Natural killer cell (primary cell): ENCODE measurements at regions not wholly inside any gene's neighbourhood (a gene's known extent, or its start where the extent isn't known, plus 50 kb on each side); places are given as distances from the start of the nearest gene placed in this dataset.

Experiments
- ATAC-seq, 3 donors: fragments of 150-1000 bp in 2 of 3; fragments of 200-7000 bp in 1 of 3; cut with Tn5 transposase; 1 replicate in 1 of 3; 2 replicates in 2 of 3; pipeline ENCODE4 v1.10.0; 2021; ENCODE audit warnings: mild to moderate bottlenecking in 2 of 3, moderate library complexity in 2 of 3
- DNase-seq, 2 donors: peaks; one replicate each; pipeline versions ENCODE4 v3.0.0 to v3.0.0-alpha.2; 2013 to 2021; ENCODE audit warnings: mixed read lengths in 1 of 2
- H3K27ac ChIP-seq: one replicate; pipeline ENCODE4 v1.5.1; 2013; ENCODE audit warnings: mild to moderate bottlenecking, low read length
- H3K27me3 ChIP-seq: one replicate; pipeline ENCODE4 v1.6.1; 2013; ENCODE audit warnings: low read length; ENCODE audit not compliant: control insufficient read depth, insufficient read depth
- H3K36me3 ChIP-seq: one replicate; pipeline ENCODE4 v1.6.1; 2013; ENCODE audit warnings: low read length; ENCODE audit not compliant: control insufficient read depth, insufficient read depth
- H3K4me1 ChIP-seq: one replicate; pipeline ENCODE4 v1.6.1; 2013; ENCODE audit warnings: low read length; ENCODE audit not compliant: control insufficient read depth, insufficient read depth
- H3K4me3 ChIP-seq: one replicate; pipeline ENCODE4 v1.5.1; 2013; ENCODE audit warnings: low read length
- H3K9me3 ChIP-seq: one replicate; pipeline ENCODE4 v1.6.1; 2013; ENCODE audit warnings: low read length; ENCODE audit not compliant: control insufficient read depth, insufficient read depth
- H3K27ac Mint-ChIP-seq, 2 donors: one replicate each; pipeline ENCODE4 v1.8.0; 2022; ENCODE audit warnings: mild to moderate bottlenecking in 2 of 2, mixed read lengths in 2 of 2, moderate library complexity in 1 of 2
- H3K27me3 Mint-ChIP-seq, 2 donors: one replicate each; pipeline ENCODE4 v1.8.0; 2022; ENCODE audit warnings: low read depth in 2 of 2, mixed read lengths in 2 of 2
- H3K36me3 Mint-ChIP-seq: one replicate; pipeline ENCODE4 v1.8.0; 2022; ENCODE audit warnings: mixed read lengths
- H3K4me1 Mint-ChIP-seq, 2 donors: one replicate each; pipeline ENCODE4 v1.8.0; 2022; ENCODE audit warnings: mixed read lengths in 2 of 2
- H3K4me3 Mint-ChIP-seq: one replicate; pipeline ENCODE4 v1.8.0; 2022; ENCODE audit warnings: mild to moderate bottlenecking, moderate library complexity, mixed read lengths
- H3K9me3 Mint-ChIP-seq, 2 donors: one replicate each; pipeline ENCODE4 v1.8.0; 2022; ENCODE audit warnings: mixed read lengths in 2 of 2
- CTCF ChIP-seq: fragments of 200-600 bp; IDR thresholded peaks from one replicate; pipeline ENCODE4 v1.8.0; 2022; ENCODE audit warnings: antibody characterized with exemption
- WGBS: methylation state at CpG from one replicate; pipeline ENCODE4 v1.1.7; 2013; ENCODE audit warnings: missing lambda C conversion rate; ENCODE audit not compliant: insufficient coverage; 5-methylcytosine and 5-hydroxymethylcytosine counted together
- intact Hi-C: fragments of 100-400 bp; cut with micrococcal nuclease; formaldehyde crosslinking; loops from one replicate; pipeline ENCODE4 v1.14.2; 2022

GRCh38 chr5:175163586-175164275 lies 280.3 kb downstream of the DRD1 start:
- no peaks in the 10 kb centered on the region for H3K4me1 ChIP-seq
- intact Hi-C loops, result no loop called here
- peaks cover 0 to 2% of the 10 kb centered on the region in 2 donors for H3K9me3 Mint-ChIP-seq
- no peak for TF ChIP-seq CTCF
- no peaks in the 10 kb centered on the region for H3K36me3 Mint-ChIP-seq
- no peak overlapping the region for H3K27ac ChIP-seq
- 91% methylated on average over 10 of the region's 10 CpGs for WGBS
- no peaks in the 10 kb centered on the region for H3K4me1 Mint-ChIP-seq
- ATAC-seq (no peak), DNase-seq (no peak)
- H3K27me3 ChIP-seq, result no peaks in the 10 kb centered on the region
- no peaks in the 10 kb centered on the region for H3K36me3 ChIP-seq
- H3K27ac Mint-ChIP-seq, result no peak overlapping the region
- no peak overlapping the region for H3K4me3 Mint-ChIP-seq
- H3K9me3 ChIP-seq, result no peaks in the 10 kb centered on the region
- H3K4me3 ChIP-seq, result no peak overlapping the region
- no peaks in the 10 kb centered on the region for H3K27me3 Mint-ChIP-seq

- Mint-ChIP-seq H3K4me1 (no peaks in the 10 kb centered on the region), H3K4me3 (no peak overlapping the region), H3K9me3 (no peaks in the 10 kb centered on the region), H3K36me3 (no peaks in the 10 kb centered on the region), H3K27ac (no peak overlapping the region), H3K27me3 (no peaks in the 10 kb centered on the region)
- DNase-seq (no peak), ATAC-seq (no peak)
- Histone ChIP-seq H3K9me3 (no peaks in the 10 kb centered on the region), H3K4me3 (no peak overlapping the region), H3K27ac (no peak overlapping the region), H3K4me1 (no peaks in the 10 kb centered on the region), H3K36me3 (no peaks in the 10 kb centered on the region), H3K27me3 (no peaks in the 10 kb centered on the region)
- intact Hi-C loops, result no loop called here
- 76% methylated on average over 5 of the region's 6 CpGs for WGBS
- no peak for TF ChIP-seq CTCF
Measured at GRCh38 chr5:175162036-175162435, 281.9 kb downstream of the DRD1 start.

- DNase-seq, result no peak
- H3K4me1 Mint-ChIP-seq, result no peaks in the 10 kb centered on the region
- Histone ChIP-seq H3K36me3 (no peaks in the 10 kb centered on the region), H3K4me1 (no peaks in the 10 kb centered on the region), H3K27me3 (no peaks in the 10 kb centered on the region), H3K9me3 (no peaks in the 10 kb centered on the region), H3K27ac (no peak overlapping the region), H3K4me3 (no peak overlapping the region)
- intact Hi-C loops, result no loop called here
- WGBS, result 100% methylated on average over 2 of the region's 3 CpGs
- H3K27me3 Mint-ChIP-seq, result no peaks in the 10 kb centered on the region
- no peak overlapping the region for H3K27ac Mint-ChIP-seq
- no peak for ATAC-seq
- H3K4me3 Mint-ChIP-seq, result no peak overlapping the region
- H3K36me3 Mint-ChIP-seq, result no peaks in the 10 kb centered on the region
- TF ChIP-seq CTCF, result no peak
- peaks cover 0 to 2% of the 10 kb centered on the region in 2 donors for H3K9me3 Mint-ChIP-seq
Measured at GRCh38 chr5:175159956-175160355, 284.0 kb downstream of the DRD1 start.

- H3K27me3 ChIP-seq, result no peaks in the 10 kb centered on the region
- H3K4me1 Mint-ChIP-seq, result no peaks in the 10 kb centered on the region
- no peaks in the 10 kb centered on the region for H3K4me1 ChIP-seq
- no peak overlapping the region for H3K27ac ChIP-seq
- no peak for TF ChIP-seq CTCF
- H3K9me3 Mint-ChIP-seq, result peaks cover 11 to 13% of the 10 kb centered on the region in 2 donors
- no peak overlapping the region for H3K4me3 ChIP-seq
- H3K9me3 ChIP-seq, result peaks cover 10% of the 10 kb centered on the region
- no peak overlapping the region for H3K4me3 Mint-ChIP-seq
- H3K36me3 Mint-ChIP-seq, result no peaks in the 10 kb centered on the region
- DNase-seq (no peak), ATAC-seq (no peak)
- no peaks in the 10 kb centered on the region for H3K27me3 Mint-ChIP-seq
- no peak overlapping the region for H3K27ac Mint-ChIP-seq
- H3K36me3 ChIP-seq, result no peaks in the 10 kb centered on the region
- intact Hi-C loops, result no loop called here
- WGBS, result 86% methylated on average over 8 of the region's 8 CpGs
Measured at GRCh38 chr5:175148636-175149172, 295.3 kb downstream of the DRD1 start.
